ENCODE measurements at regions not wholly inside any gene's neighbourhood (a gene's known extent, or its start where the extent isn't known, plus 50 kb on each side); places are given as distances from the start of the nearest gene placed in this dataset.
"Not testable (repeated sequence)": the region's sequence is repeated elsewhere in the genome, so short reads cannot be mapped to it uniquely, and the experiment has no call there.

DNA sequence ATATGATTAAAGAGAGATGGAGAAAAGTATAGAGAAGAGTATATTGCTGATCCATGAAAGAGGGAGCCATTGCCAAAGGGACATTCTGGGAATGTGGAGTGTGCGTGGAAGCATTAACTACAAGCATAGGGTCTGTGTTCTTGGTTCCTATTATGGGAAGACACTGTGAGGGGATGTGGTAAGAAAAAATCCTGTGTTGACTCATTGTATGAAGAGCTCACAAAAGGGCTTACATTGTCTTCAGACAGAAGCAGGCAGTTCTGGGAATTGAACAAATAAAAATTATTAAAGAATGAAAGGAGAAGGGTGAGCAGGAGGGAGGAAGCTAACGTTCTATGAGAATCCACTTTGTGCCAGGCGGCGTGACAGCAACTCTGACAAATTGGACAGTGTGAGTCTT is 250.4 kb upstream of the CHD1 start:
- Mint-ChIP-seq H3K27ac (no peak overlapping the region), H3K27me3 (no peaks in the 10 kb centered on the region), H3K4me3 (no peak overlapping the region), H3K9me3 (peaks cover 4% of the 10 kb centered on the region), H3K36me3 (no peaks in the 10 kb centered on the region), H3K4me1 (ENCODE audit: unreplicated experiment) (no peaks in the 10 kb centered on the region)
- TF ChIP-seq, protein P1, sequence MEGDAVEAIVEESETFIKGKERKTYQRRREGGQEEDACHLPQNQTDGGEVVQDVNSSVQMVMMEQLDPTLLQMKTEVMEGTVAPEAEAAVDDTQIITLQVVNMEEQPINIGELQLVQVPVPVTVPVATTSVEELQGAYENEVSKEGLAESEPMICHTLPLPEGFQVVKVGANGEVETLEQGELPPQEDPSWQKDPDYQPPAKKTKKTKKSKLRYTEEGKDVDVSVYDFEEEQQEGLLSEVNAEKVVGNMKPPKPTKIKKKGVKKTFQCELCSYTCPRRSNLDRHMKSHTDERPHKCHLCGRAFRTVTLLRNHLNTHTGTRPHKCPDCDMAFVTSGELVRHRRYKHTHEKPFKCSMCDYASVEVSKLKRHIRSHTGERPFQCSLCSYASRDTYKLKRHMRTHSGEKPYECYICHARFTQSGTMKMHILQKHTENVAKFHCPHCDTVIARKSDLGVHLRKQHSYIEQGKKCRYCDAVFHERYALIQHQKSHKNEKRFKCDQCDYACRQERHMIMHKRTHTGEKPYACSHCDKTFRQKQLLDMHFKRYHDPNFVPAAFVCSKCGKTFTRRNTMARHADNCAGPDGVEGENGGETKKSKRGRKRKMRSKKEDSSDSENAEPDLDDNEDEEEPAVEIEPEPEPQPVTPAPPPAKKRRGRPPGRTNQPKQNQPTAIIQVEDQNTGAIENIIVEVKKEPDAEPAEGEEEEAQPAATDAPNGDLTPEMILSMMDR (conservative IDR thresholded peaks at IDR 0.05), result no peak
- DNase-seq (ENCODE audit: extremely low spot score, unreplicated experiment), result no peak

DNA sequence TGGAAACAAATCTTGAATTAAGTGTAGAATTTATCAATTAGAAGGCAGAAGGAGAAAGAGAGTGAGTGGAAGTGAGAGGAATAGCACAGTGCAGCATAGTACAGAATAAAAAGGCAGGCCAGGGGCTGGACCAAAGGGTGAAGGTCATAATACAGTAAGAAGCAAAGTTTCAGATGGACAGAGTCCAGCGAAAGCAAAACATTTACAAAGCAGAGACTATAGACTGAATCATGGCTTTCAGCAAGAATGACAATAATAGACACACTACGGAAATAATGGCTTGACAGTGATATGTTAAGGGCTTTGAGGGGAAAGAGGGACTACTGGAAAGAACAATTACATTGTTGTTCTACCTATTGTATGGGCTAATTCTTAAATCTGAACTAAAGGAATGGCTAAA is 249.0 kb upstream of the CHD1 start:
- TF ChIP-seq, protein P1 (conservative IDR thresholded peaks at IDR 0.05), result no peak
- Mint-ChIP-seq H3K9me3 (peaks cover 4% of the 10 kb centered on the region), H3K4me3 (no peak overlapping the region), H3K4me1 (ENCODE audit: unreplicated experiment) (no peaks in the 10 kb centered on the region), H3K27ac (no peak overlapping the region), H3K27me3 (no peaks in the 10 kb centered on the region), H3K36me3 (no peaks in the 10 kb centered on the region)
- no peak for DNase-seq (ENCODE audit: extremely low spot score, unreplicated experiment)

DNA sequence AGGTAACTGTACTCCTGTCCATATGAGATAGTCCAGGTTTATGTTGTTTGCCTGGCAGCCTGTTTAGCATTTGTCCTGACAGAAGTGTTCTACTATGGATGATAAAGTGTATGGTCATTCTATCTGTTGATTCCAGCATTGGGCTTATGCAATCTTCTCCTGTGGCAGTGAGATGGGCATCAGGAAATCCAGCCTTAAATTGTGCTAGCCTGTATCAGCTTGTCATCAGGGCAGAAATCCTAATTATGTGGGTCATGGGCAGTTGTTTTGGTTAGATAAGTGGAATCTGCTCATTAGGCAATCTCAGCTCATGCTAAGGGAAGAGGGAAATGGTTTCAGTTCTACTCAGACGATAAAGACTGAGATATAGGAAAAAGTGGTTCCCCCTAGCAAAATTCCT is 247.4 kb upstream of the CHD1 start:
- H3K36me3 Mint-ChIP-seq, result no peaks in the 10 kb centered on the region
- no peak for DNase-seq (ENCODE audit: extremely low spot score, unreplicated experiment)
- H3K4me1 Mint-ChIP-seq (ENCODE audit: unreplicated experiment), result no peaks in the 10 kb centered on the region
- peaks cover 4% of the 10 kb centered on the region for H3K9me3 Mint-ChIP-seq
- no peak overlapping the region for H3K4me3 Mint-ChIP-seq
- H3K27ac Mint-ChIP-seq, result no peak overlapping the region
- TF ChIP-seq, protein P1 (conservative IDR thresholded peaks at IDR 0.05), result no peak
- no peaks in the 10 kb centered on the region for H3K27me3 Mint-ChIP-seq

DNA sequence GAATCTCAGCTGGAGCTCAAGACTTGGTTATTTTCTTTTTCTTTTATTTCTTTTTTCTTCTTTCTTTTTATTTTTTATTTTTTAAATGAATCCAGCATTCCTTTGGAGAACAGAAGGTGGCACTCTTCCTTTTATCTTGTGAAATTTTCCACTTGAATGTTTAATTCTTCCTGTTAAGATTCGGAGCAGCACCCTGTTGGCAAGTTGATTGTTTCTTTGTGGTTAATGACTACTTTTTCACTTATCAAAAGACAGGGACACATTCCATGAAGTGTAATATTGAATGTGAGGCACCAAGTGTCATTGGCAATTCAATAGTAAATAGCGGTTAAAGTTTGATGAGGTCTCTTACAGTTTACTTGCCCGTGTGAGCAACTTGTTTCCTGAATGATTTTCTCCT is 240.5 kb upstream of the CHD1 start:
- H3K9me3 Mint-ChIP-seq, result no peaks in the 10 kb centered on the region
- H3K36me3 Mint-ChIP-seq, result no peaks in the 10 kb centered on the region
- no peak overlapping the region for H3K4me3 Mint-ChIP-seq
- H3K27me3 Mint-ChIP-seq, result no peaks in the 10 kb centered on the region
- TF ChIP-seq, protein P1 (conservative IDR thresholded peaks at IDR 0.05), result peak; percentile 64
- DNase-seq (ENCODE audit: extremely low spot score, unreplicated experiment), result no peak
- no peaks in the 10 kb centered on the region for H3K4me1 Mint-ChIP-seq (ENCODE audit: unreplicated experiment)
- H3K27ac Mint-ChIP-seq, result no peak overlapping the region

DNA sequence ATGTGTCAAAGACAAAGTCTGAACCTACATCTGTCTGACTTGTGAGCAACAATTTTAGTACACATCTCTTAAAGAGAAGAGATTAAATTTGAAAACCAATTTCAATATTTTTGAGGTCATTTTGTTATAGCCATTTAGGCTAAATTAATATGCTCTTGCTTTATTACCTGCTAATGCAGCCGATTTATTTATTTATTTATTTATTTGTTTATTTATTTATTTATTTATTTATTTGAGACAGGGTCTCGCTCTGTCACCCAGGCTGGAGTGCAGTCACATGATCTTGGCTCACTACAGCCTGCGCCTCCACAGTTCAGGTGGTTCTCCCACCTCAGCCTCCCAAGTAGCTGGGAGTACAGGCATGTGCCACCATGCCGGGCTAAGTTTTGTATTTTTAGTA is 232.7 kb upstream of the CHD1 start:
- not testable (repeated sequence) for H3K4me1 Mint-ChIP-seq (ENCODE audit: unreplicated experiment); H3K4me3 Mint-ChIP-seq; H3K9me3 Mint-ChIP-seq; H3K27ac Mint-ChIP-seq; H3K36me3 Mint-ChIP-seq; DNase-seq (ENCODE audit: extremely low spot score, unreplicated experiment); H3K27me3 Mint-ChIP-seq

DNA sequence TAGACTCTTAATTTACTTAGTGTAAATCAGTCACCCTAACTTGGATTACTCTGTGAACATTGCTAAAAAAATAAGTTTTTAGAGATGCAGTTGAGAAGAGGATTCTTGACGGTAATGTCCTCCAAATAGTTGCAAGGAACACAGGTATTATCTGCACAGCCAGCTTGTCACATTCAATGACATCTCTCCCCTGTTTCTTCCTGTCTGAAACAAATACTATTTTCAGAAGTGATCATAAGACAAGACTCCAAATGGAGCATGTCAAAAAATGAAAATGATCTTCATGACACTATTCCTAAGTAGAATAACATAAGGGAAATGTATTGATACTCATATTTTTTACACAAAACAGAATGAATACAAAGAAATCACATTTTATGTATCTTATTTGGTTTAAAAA is 227.9 kb upstream of the CHD1 start:
- Mint-ChIP-seq H3K27me3 (no peaks in the 10 kb centered on the region), H3K4me3 (no peak overlapping the region), H3K9me3 (no peaks in the 10 kb centered on the region), H3K27ac (no peak overlapping the region), H3K4me1 (ENCODE audit: unreplicated experiment) (no peaks in the 10 kb centered on the region), H3K36me3 (no peaks in the 10 kb centered on the region)
- DNase-seq (ENCODE audit: extremely low spot score, unreplicated experiment), result no peak
- TF ChIP-seq, protein P1 (conservative IDR thresholded peaks at IDR 0.05), result no peak

DNA sequence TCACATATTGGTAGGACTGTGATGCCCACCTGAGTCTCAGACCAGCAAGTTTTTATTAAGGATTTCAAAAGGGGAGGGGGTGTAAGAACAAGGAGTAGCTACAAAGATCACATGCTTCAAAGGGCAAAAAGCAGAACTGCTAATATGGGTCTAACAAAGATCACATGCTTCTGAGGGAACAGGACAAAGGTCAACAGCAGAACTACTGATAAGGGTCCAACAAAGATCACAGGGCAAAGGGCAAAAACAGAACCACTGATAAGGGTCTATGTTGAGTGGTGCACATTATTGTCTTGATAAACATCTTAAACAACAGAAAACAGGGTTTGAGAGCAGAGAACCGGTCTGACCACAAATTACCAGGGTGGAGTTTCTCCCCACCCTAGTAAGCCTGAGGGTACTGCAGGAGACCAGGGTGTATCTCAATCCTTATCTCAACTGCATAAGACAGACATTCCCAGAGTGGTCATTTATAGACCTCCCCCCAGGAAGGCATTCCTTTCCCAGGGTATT is 214.5 kb upstream of the CHD1 start:
- peaks cover 14% of the 10 kb centered on the region for H3K9me3 Mint-ChIP-seq
- DNase-seq (ENCODE audit: extremely low spot score, unreplicated experiment); H3K4me1 Mint-ChIP-seq (ENCODE audit: unreplicated experiment); H3K27ac Mint-ChIP-seq; H3K27me3 Mint-ChIP-seq; H3K36me3 Mint-ChIP-seq; H3K4me3 Mint-ChIP-seq: not testable (repeated sequence)
